ENCODE measurements at regions not wholly inside any gene's neighbourhood (a gene's known extent, or its start where the extent isn't known, plus 50 kb on each side); places are given as distances from the start of the nearest gene placed in this dataset.

GRCh38 chr3:181839039-181839915, 127.6 kb downstream of the SOX2 start:
- H3K4me1 ChIP-seq (ENCODE audit: control insufficient read depth, low read length): peaks cover 9% of the 10 kb centered on the region; the same call in 1 of the 2 replicates
- H3K27me3 ChIP-seq (ENCODE audit: control insufficient read depth, low read length): no peaks in the 10 kb centered on the region
- peak overlapping the region; percentile 14 for H3K4me2 ChIP-seq (ENCODE audit: low read length)
- TF ChIP-seq CTCF (IDR thresholded peaks at IDR 0.05; ENCODE audit: low read depth, low read length, poor library complexity, severe bottlenecking) (no peak), EZH2phosphoT487 (IDR thresholded peaks at IDR 0.05; ENCODE audit: borderline replicate concordance, low read length) (no peak)
- no peaks in the 10 kb centered on the region for H3F3A ChIP-seq (ENCODE audit: control insufficient read depth, insufficient read depth)
- no peaks in the 10 kb centered on the region for H3K9me3 ChIP-seq (ENCODE audit: control insufficient read depth, insufficient read depth, low read length)
- H3K9me2 ChIP-seq (replicated peaks; ENCODE audit: control insufficient read depth, low read length): no peaks in the 10 kb centered on the region
- H3K36me3 ChIP-seq (ENCODE audit: control insufficient read depth, low read length): no peaks in the 10 kb centered on the region
- no peaks in the 10 kb centered on the region for H3K79me2 ChIP-seq (ENCODE audit: control insufficient read depth, low read length)
- no peak overlapping the region for H3K4me3 ChIP-seq (ENCODE audit: low read length)
- H4K20me1 ChIP-seq (ENCODE audit: control insufficient read depth, insufficient read depth, low read depth, low read length): no peaks in the 10 kb centered on the region
- H3K27ac ChIP-seq (ENCODE audit: low read depth, low read length): no peak overlapping the region

GRCh38 chr3:181839916-181840297, 128.2 kb downstream of the SOX2 start:
- H3K79me2 ChIP-seq (ENCODE audit: control insufficient read depth, low read length): no peaks in the 10 kb centered on the region
- H3F3A ChIP-seq (ENCODE audit: control insufficient read depth, insufficient read depth): no peaks in the 10 kb centered on the region
- no peak overlapping the region for H3K27ac ChIP-seq (ENCODE audit: low read depth, low read length)
- no peak for TF ChIP-seq CTCF (IDR thresholded peaks at IDR 0.05; ENCODE audit: low read depth, low read length, poor library complexity, severe bottlenecking)
- no peak for TF ChIP-seq EZH2phosphoT487 (IDR thresholded peaks at IDR 0.05; ENCODE audit: borderline replicate concordance, low read length)
- H3K27me3 ChIP-seq (ENCODE audit: control insufficient read depth, low read length): no peaks in the 10 kb centered on the region
- no peaks in the 10 kb centered on the region for H4K20me1 ChIP-seq (ENCODE audit: control insufficient read depth, insufficient read depth, low read depth, low read length)
- peaks cover 9% of the 10 kb centered on the region; the same call in 1 of the 2 replicates for H3K4me1 ChIP-seq (ENCODE audit: control insufficient read depth, low read length)
- no peak overlapping the region for H3K4me2 ChIP-seq (ENCODE audit: low read length)
- H3K4me3 ChIP-seq (ENCODE audit: low read length): no peak overlapping the region
- no peaks in the 10 kb centered on the region for H3K36me3 ChIP-seq (ENCODE audit: control insufficient read depth, low read length)
- no peaks in the 10 kb centered on the region for H3K9me3 ChIP-seq (ENCODE audit: control insufficient read depth, insufficient read depth, low read length)
- H3K9me2 ChIP-seq (replicated peaks; ENCODE audit: control insufficient read depth, low read length): no peaks in the 10 kb centered on the region

- Histone ChIP-seq H3K9me2 (replicated peaks; ENCODE audit: control insufficient read depth, low read length) (no peaks in the 10 kb centered on the region), H3K79me2 (ENCODE audit: control insufficient read depth, low read length) (no peaks in the 10 kb centered on the region), H3K4me2 (ENCODE audit: low read length) (no peak overlapping the region), H3K27me3 (ENCODE audit: control insufficient read depth, low read length) (no peaks in the 10 kb centered on the region), H3K4me1 (ENCODE audit: control insufficient read depth, low read length) (peaks cover 6% of the 10 kb centered on the region; the same call in 1 of the 2 replicates), H3K27ac (ENCODE audit: low read depth, low read length) (no peak overlapping the region), H3K4me3 (ENCODE audit: low read length) (no peak overlapping the region), H4K20me1 (ENCODE audit: control insufficient read depth, insufficient read depth, low read depth, low read length) (no peaks in the 10 kb centered on the region), H3K9me3 (ENCODE audit: control insufficient read depth, insufficient read depth, low read length) (no peaks in the 10 kb centered on the region), H3F3A (ENCODE audit: control insufficient read depth, insufficient read depth) (no peaks in the 10 kb centered on the region), H3K36me3 (ENCODE audit: control insufficient read depth, low read length) (no peaks in the 10 kb centered on the region)
- TF ChIP-seq CTCF (IDR thresholded peaks at IDR 0.05; ENCODE audit: low read depth, low read length, poor library complexity, severe bottlenecking) (no peak), EZH2phosphoT487 (IDR thresholded peaks at IDR 0.05; ENCODE audit: borderline replicate concordance, low read length) (no peak)
These were observed 132.5 kb downstream of the SOX2 start for GRCh38 chr3:181844211-181844610.
